ENCODE measurements at regions not wholly inside any gene's neighbourhood (a gene's known extent, or its start where the extent isn't known, plus 50 kb on each side); places are given as distances from the start of the nearest gene placed in this dataset.
A peak's percentile ranks its signal among the peaks of the same experiment; 100 is the strongest.
"Not testable (repeated sequence)": the region's sequence is repeated elsewhere in the genome, so short reads cannot be mapped to it uniquely, and the experiment has no call there.

GRCh38 chr3:35042210-35042991 is 596.9 kb upstream of the ARPP21 start:
- DNase-seq, result no peak

- DNase-seq, result no peak
These were observed 596.3 kb upstream of the ARPP21 start for GRCh38 chr3:35043040-35043439.

GRCh38 chr3:35044190-35044589 is 595.1 kb upstream of the ARPP21 start:
- no peak for DNase-seq

GRCh38 chr3:35045118-35045517 is 594.2 kb upstream of the ARPP21 start:
- DNase-seq, result no peak

GRCh38 chr3:35064761-35065160 is 574.6 kb upstream of the ARPP21 start:
- DNase-seq, result no peak

- no peak for DNase-seq
These were observed 573.4 kb upstream of the ARPP21 start for GRCh38 chr3:35065891-35066290.

- DNase-seq, result no peak
These were observed 571.6 kb upstream of the ARPP21 start for GRCh38 chr3:35067750-35068149.

GRCh38 chr3:35070088-35070487 is 569.2 kb upstream of the ARPP21 start:
- DNase-seq, result no peak

GRCh38 chr3:35071772-35072171 is 567.6 kb upstream of the ARPP21 start:
- DNase-seq, result no peak

GRCh38 chr3:35078780-35079179 is 560.5 kb upstream of the ARPP21 start:
- DNase-seq, result no peak

- DNase-seq, result no peak
These were observed 559.9 kb upstream of the ARPP21 start for GRCh38 chr3:35079403-35079802.

GRCh38 chr3:35081899-35082298 is 557.4 kb upstream of the ARPP21 start:
- DNase-seq, result no peak

- no peak for DNase-seq
These were observed 550.4 kb upstream of the ARPP21 start for GRCh38 chr3:35088943-35089342.

- no peak for DNase-seq
These were observed 524.6 kb upstream of the ARPP21 start for GRCh38 chr3:35114686-35115085.

- DNase-seq, result peak; percentile 0
These were observed 519.3 kb upstream of the ARPP21 start for GRCh38 chr3:35120026-35120425.

GRCh38 chr3:35137612-35138011 is 501.7 kb upstream of the ARPP21 start:
- no peak for DNase-seq

GRCh38 chr3:35141406-35141805 is 497.9 kb upstream of the ARPP21 start:
- DNase-seq, result no peak

GRCh38 chr3:35144011-35144410 is 495.3 kb upstream of the ARPP21 start:
- DNase-seq, result no peak

- not testable (repeated sequence) for DNase-seq
These were observed 492.9 kb upstream of the ARPP21 start for GRCh38 chr3:35146256-35147035.

GRCh38 chr3:35183927-35184675 is 455.2 kb upstream of the ARPP21 start:
- peak; percentile 37 for DNase-seq

GRCh38 chr3:35184775-35185174 is 454.6 kb upstream of the ARPP21 start:
- peak; percentile 60 for DNase-seq

- DNase-seq, result no peak
These were observed 451.4 kb upstream of the ARPP21 start for GRCh38 chr3:35187908-35188307.

- DNase-seq, result no peak
These were observed 444.7 kb upstream of the ARPP21 start for GRCh38 chr3:35194666-35195065.
